HCT116 (cell line): ENCODE measurements at regions not wholly inside any gene's neighbourhood (a gene's known extent, or its start where the extent isn't known, plus 50 kb on each side); places are given as distances from the start of the nearest gene placed in this dataset.

Source experiments
- ATAC-seq: fragments of 200-7000 bp; cut with Tn5 transposase; 2 replicates; pipeline ENCODE4 v1.9.1; 2020; ENCODE audit warnings: mild to moderate bottlenecking, moderate library complexity
- BruUV-seq: library from RNA; stranded (reverse); fragments of 400-500 nt; replicated peaks from 2 replicates; lab custom pipeline; 2021; lab: Mats Ljungman, UMichigan
- CTCF ChIA-PET: fragments of 300-600 bp; sonication (Branson Sonifier 250); formaldehyde crosslinking; loops from one replicate; lab custom pipeline; 2021; ENCODE audit warnings: antibody characterized with exemption; lab: Charles Lee
- POLR2A ChIA-PET: fragments of 300-600, 350-600 bp; sonication (Branson Sonifier 250); formaldehyde crosslinking; loops from one replicate; lab custom pipeline; 2021; ENCODE audit warnings: antibody characterized with exemption; lab: Charles Lee
- RAD21 ChIA-PET, 2 experiments: fragments of 300-600 bp; sonication (Branson Sonifier 250); formaldehyde crosslinking; loops; one replicate each; lab custom pipeline; 2023; ENCODE audit warnings: low total read pairs in 2 of 2; ENCODE audit not compliant: uncharacterized antibody in 2 of 2, unreplicated experiment in 2 of 2, low non-redundant PET in 1 of 2; lab: Charles Lee
- DNase-seq: peaks from one replicate; pipeline ENCODE4 v3.0.0-alpha.2; 2010; ENCODE audit warnings: low read depth, low spot score
- H2AFZ ChIP-seq: fragments of 200-600 bp; shearing (Covaris generic), sonication (generic); 2 replicates; pipeline ENCODE4 v1.6.1; 2017; ENCODE audit warnings: low read depth, mixed run types, mixed read lengths, antibody characterized with exemption, low read length; ENCODE audit not compliant: poor library complexity, severe bottlenecking
- H3K27ac ChIP-seq: 2 replicates; pipeline ENCODE4 v1.5.1; 2012; ENCODE audit warnings: low read depth, low read length
- H3K27me3 ChIP-seq: fragments of 200-600 bp; sonication (generic); 2 replicates; pipeline ENCODE4 v1.6.1; 2016; ENCODE audit warnings: mixed run types, low read length, mixed read lengths; ENCODE audit not compliant: insufficient read depth
- H3K36me3 ChIP-seq, 2 experiments: fragments of 200-500 bp in 1 of 2; fragments of 200-600 bp in 1 of 2; sonication (Bioruptor generic) in 1 of 2; sonication (generic) in 1 of 2; 2 replicates each; pipeline versions ENCODE4 v1.5.1 to v1.6.1; 2014 to 2016; ENCODE audit warnings: low read length in 2 of 2, inconsistent platforms in 1 of 2, mixed read lengths in 1 of 2, mixed run types in 1 of 2; ENCODE audit not compliant: insufficient read depth in 2 of 2, control insufficient read depth in 1 of 2
- H3K4me1 ChIP-seq, 2 experiments: fragments of 200-600 bp in 1 of 2; sonication (generic) in 1 of 2; 2 replicates each; pipeline versions ENCODE4 v1.5.1 to v1.6.1; 2012 to 2017; ENCODE audit warnings: low read length in 2 of 2, inconsistent platforms in 1 of 2, mild to moderate bottlenecking in 1 of 2, mixed read lengths in 1 of 2, mixed run types in 1 of 2, moderate library complexity in 1 of 2; ENCODE audit not compliant: insufficient read depth in 2 of 2, control insufficient read depth in 1 of 2
- H3K4me2 ChIP-seq: fragments of 200-600 bp; sonication (generic); 2 replicates; pipeline ENCODE4 v1.6.1; 2017; ENCODE audit warnings: mixed run types, low read length, mixed read lengths
- H3K4me3 ChIP-seq, 2 experiments: fragments of 200-600 bp in 1 of 2; sonication (generic) in 1 of 2; replicated peaks in 1 of 2; 2 replicates each; pipeline ENCODE4 v1.5.1; 2011 to 2016; ENCODE audit warnings: low read length in 2 of 2, control low read depth in 1 of 2, low read depth in 1 of 2, mild to moderate bottlenecking in 1 of 2, mixed read lengths in 1 of 2, mixed run types in 1 of 2
- H3K79me2 ChIP-seq: fragments of 200-600 bp; sonication (generic); 2 replicates; pipeline ENCODE4 v1.6.1; 2017; ENCODE audit warnings: mild to moderate bottlenecking, mixed run types, low read length, moderate library complexity, mixed read lengths; ENCODE audit not compliant: insufficient read depth
- H3K9ac ChIP-seq: fragments of 200-600 bp; sonication (generic); 2 replicates; pipeline ENCODE4 v1.6.1; 2016; ENCODE audit warnings: low read length, mixed read lengths
- H3K9me2 ChIP-seq: fragments of 200-600 bp; sonication (generic), shearing (Covaris generic); 2 replicates; pipeline ENCODE4 v1.6.1; 2017; ENCODE audit warnings: mixed run types, mild to moderate bottlenecking, moderate library complexity; ENCODE audit not compliant: insufficient read depth
- H3K9me3 ChIP-seq, 2 experiments: fragments of 200-500 bp in 1 of 2; fragments of 200-600 bp in 1 of 2; sonication (Bioruptor generic) in 1 of 2; sonication (generic) in 1 of 2; 2 replicates each; pipeline ENCODE4 v1.6.1; 2014 to 2017; ENCODE audit warnings: low read length in 2 of 2, mixed read lengths in 2 of 2, inconsistent platforms in 1 of 2, low read depth in 1 of 2, mild to moderate bottlenecking in 1 of 2, mixed run types in 1 of 2, moderate library complexity in 1 of 2; ENCODE audit not compliant: control insufficient read depth in 1 of 2, insufficient read depth in 1 of 2
- H4K20me1 ChIP-seq: fragments of 200-600 bp; sonication (generic), shearing (Covaris generic); 2 replicates; pipeline ENCODE4 v1.6.1; 2017; ENCODE audit warnings: mixed run types, mild to moderate bottlenecking, moderate library complexity; ENCODE audit not compliant: insufficient read depth
- ATF3 ChIP-seq: IDR thresholded peaks from 2 replicates; pipeline ENCODE4 v1.6.1; 2012
- CBX3 ChIP-seq: IDR thresholded peaks from 2 replicates; pipeline ENCODE4 v1.6.1; 2012; ENCODE audit warnings: low read depth
- CTCF ChIP-seq, 3 experiments: fragments of 200-600 bp in 1 of 3; sonication (generic) in 1 of 3; IDR thresholded peaks in 2 of 3; conservative IDR thresholded peaks in 1 of 3; 2 replicates each; pipeline ENCODE4 v1.5.1; 2012 to 2017; ENCODE audit warnings: low read depth in 2 of 3, low read length in 2 of 3, antibody characterized with exemption in 1 of 3, borderline replicate concordance in 1 of 3, control low read depth in 1 of 3, mild to moderate bottlenecking in 1 of 3, mixed read lengths in 1 of 3, mixed run types in 1 of 3, moderate library complexity in 1 of 3; ENCODE audit not compliant: insufficient read depth in 1 of 3
- ELF1 ChIP-seq: IDR thresholded peaks from 2 replicates; pipeline ENCODE4 v1.6.1; 2012; ENCODE audit warnings: low read depth, borderline replicate concordance
- EZH2 ChIP-seq: fragments of 200-600 bp; sonication (generic); IDR thresholded peaks from 2 replicates; pipeline ENCODE4 v1.6.1; 2017; ENCODE audit warnings: antibody characterized with exemption, mixed run types
- EZH2phosphoT487 ChIP-seq: fragments of 200-600 bp; IDR thresholded peaks from 2 replicates; pipeline ENCODE4 v1.6.1; 2018; ENCODE audit warnings: antibody characterized with exemption, borderline replicate concordance
- FOSL1 ChIP-seq: IDR thresholded peaks from 2 replicates; pipeline ENCODE4 v1.6.1; 2012; ENCODE audit warnings: low read depth
- RAD21 ChIP-seq: IDR thresholded peaks from 2 replicates; pipeline ENCODE4 v1.6.1; 2012; ENCODE audit warnings: low read depth, mild to moderate bottlenecking
- SIN3A ChIP-seq: IDR thresholded peaks from 2 replicates; pipeline ENCODE4 v1.6.1; 2012; ENCODE audit warnings: low read depth
- SP1 ChIP-seq: IDR thresholded peaks from 2 replicates; pipeline ENCODE4 v1.6.1; 2012; ENCODE audit warnings: low read depth
- SRF ChIP-seq: IDR thresholded peaks from 2 replicates; pipeline ENCODE4 v1.6.1; 2012; ENCODE audit warnings: low read depth
- TCF7L2 ChIP-seq: IDR thresholded peaks from 2 replicates; pipeline ENCODE4 v1.7.0; 2011; ENCODE audit warnings: borderline replicate concordance, inconsistent platforms; ENCODE audit not compliant: insufficient read depth, insufficient read length; ENCODE audit errors: extremely low read depth
- YY1 ChIP-seq: IDR thresholded peaks from 2 replicates; pipeline ENCODE4 v1.6.1; 2011; ENCODE audit warnings: low read length, low read depth, moderate library complexity, mild to moderate bottlenecking; ENCODE audit not compliant: insufficient replicate concordance; ENCODE audit errors: extremely low read depth
- ZFX ChIP-seq: fragments of 450-650 bp; IDR thresholded peaks from 2 replicates; pipeline ENCODE4 v1.6.1; 2017
- intact Hi-C: fragments of 100-400 bp; cut with micrococcal nuclease; formaldehyde crosslinking; loops from 2 replicates; pipeline ENCODE4 v1.10.0; 2022

- Histone ChIP-seq H2AFZ (no peak overlapping the region), H3K4me3 (no peak overlapping the region), H3K9me2 (no peaks in the 10 kb centered on the region), H3K36me3 (no peaks in the 10 kb centered on the region), H3K4me2 (no peak overlapping the region), H3K79me2 (no peaks in the 10 kb centered on the region), H3K9ac (no peak overlapping the region), H3K27me3 (no peaks in the 10 kb centered on the region), H3K27ac (no peak overlapping the region), H4K20me1 (no peaks in the 10 kb centered on the region), H3K9me3 (no peaks in the 10 kb centered on the region), H3K4me1 (no peaks in the 10 kb centered on the region)
- BruUV-seq = no TSS peak
- no peak for TF ChIP-seq FOSL1
- TF ChIP-seq EZH2phosphoT487 = no peak
- TF ChIP-seq CTCF (IDR thresholded peaks at IDR 0.05 in 2 of 3, conservative IDR thresholded peaks at IDR 0.05 in 1 of 3; ENCODE audit: borderline replicate concordance in 1 of 3, insufficient read depth in 1 of 3, low read depth in 2 of 3, low read length in 2 of 3) = no peak
- TF ChIP-seq ZFX = no peak
- TF ChIP-seq ATF3 = no peak
- TF ChIP-seq TCF7L2 = no peak
- no peak for TF ChIP-seq YY1
- TF ChIP-seq ELF1 = no peak
- no peak for TF ChIP-seq RAD21
- TF ChIP-seq SIN3A = no peak
- TF ChIP-seq EZH2 = no peak
- no peak for TF ChIP-seq SP1
- TF ChIP-seq SRF = no peak
- TF ChIP-seq CBX3 = no peak
- no peak for DNase-seq
- CTCF ChIA-PET = no interaction called here
- POLR2A ChIA-PET = no interaction called here
- intact Hi-C loops = no loop called here
- RAD21 ChIA-PET = no interaction called here
- no peak for ATAC-seq
These were observed 305.9 kb downstream of the PCDH20 start for GRCh38 chr13:61109741-61110140.
